Ecto neural progenitor cell (in vitro differentiated cells): ENCODE measurements at regions not wholly inside any gene's neighbourhood (a gene's known extent, or its start where the extent isn't known, plus 50 kb on each side); places are given as distances from the start of the nearest gene placed in this dataset.

Experiments used
- DNase-seq: peaks from one replicate; pipeline ENCODE4 v3.0.0-alpha.2; 2018; ENCODE audit warnings: low spot score

DNA sequence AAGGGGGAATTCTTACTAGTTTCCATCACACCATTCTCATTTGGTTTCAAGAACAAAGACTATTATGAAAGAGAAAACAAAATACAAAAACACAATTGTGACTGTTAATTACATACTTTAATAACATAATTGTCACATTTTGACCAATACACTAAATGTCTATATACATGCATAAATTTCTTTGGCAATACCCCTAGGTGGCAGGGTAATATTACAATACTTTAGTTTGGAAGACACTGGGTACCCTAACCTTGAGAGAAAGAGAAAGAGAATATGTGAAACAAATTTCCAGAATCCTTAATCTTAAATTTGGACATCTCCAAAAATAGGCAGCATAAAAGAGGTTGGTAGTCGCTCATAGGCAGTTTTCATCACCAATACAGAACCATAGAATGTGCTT lies 619.6 kb upstream of the ADAMTS16 start:
- no peak for DNase-seq

DNA sequence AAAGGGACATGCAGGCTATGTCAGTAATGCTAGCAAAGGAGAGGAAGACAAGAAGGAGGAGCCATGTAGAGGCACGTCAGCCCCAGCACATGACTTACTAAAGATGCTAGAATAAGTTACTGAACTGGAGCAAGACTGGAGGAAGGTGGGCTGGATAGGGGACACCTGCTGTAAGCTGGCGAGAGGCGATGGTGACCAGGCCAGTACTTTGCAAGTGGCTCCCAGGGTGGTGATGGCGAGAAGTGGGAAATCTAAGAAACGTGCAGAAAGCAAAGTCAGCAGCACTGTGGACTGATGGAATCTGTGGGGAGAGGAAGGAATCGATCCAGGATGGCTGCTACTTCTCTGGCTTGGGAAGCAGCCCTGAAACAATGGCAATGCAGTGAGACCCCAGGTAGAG lies 617.1 kb upstream of the ADAMTS16 start:
- no peak for DNase-seq

DNA sequence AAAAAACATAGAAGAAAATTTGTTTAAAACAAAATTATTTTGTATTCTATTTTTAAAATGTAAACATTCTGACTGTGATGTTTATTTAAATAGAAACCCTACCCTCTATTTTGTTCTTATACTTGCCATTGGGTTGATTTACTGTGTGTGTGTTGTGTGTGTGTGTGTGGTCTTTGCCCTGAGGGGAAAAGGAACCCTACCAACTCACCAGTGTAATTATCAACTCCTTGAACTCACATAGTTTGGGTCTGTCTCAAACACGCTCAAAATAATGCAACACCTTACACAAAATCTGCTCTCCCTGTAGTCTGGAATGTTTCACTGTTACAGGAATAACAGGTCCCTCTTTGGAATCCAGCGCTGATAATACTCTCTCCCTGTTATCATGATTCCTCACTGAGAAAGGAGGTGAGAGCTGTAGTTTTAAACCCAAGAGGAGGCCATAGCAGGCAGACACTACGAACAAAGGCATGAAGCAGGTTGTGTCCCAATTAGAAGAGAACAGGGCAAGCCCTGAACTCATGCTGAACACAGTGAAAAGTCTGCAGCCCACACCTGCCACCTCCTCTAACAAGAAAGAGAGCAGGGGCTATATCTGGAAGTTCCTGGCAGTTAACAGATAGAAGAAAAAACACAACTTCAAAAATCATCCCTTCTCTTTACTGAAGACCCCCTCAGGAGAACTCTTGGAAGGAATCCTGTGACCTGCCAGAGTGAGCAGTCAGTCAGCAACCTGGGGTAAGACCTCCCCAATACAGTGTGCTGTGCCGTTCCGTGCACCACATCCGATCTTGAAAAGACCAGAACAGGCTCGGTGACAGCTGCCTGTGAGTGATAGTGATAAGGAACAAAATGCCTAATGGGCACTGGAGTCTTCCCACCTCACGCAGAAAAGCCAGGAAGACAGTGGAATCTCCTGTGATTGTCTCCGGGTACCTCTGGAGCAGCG lies 608.1 kb upstream of the ADAMTS16 start:
- DNase-seq: no peak

DNA sequence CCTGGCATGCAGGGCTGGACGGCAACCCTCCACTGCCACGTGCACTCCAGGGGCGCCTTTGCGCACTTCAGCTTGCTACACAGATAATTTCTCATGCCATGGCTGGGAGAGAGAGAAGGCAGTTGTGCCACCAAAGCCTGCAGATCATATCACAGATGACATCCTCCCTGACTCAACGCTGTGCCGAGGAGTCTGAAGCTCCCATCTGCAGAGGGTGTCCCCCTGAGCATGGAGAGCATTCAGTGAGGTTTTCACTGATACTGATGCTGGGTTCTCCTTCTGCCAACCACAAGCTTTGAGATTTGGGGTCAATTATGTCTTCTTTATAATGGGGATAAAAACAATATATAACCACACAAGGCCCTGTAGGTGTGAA lies 607.4 kb upstream of the ADAMTS16 start:
- no peak for DNase-seq

DNA sequence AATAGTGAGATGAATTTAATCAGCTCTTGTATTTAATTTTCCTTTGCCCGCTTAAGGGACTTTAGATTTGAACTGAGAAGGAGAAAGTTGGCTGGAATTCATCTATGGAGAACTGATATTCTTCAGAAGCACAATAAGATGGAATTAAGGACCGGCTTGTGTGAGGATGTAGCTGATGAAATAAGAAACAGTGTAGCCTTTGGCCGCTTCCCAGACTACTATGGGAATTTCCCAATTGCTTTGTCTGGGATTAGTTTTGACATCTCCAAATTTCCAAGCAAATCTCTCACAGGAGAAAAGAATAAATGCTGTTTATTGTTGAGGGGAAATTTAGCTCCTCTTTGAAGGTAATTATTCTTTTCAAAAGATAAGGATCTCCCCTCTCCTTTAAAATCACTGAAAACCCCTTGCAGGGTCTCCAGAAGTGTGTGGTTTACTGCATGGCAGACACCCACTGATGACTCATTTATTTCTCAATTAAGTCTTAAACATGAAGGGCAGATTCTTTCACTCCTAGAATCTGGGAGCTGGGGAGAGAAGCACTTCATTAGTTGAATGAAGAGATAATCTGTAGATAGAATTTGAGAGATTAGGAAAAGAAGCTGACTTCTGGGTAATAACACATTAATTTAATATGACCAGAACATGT lies 606.5 kb upstream of the ADAMTS16 start:
- no peak for DNase-seq

DNA sequence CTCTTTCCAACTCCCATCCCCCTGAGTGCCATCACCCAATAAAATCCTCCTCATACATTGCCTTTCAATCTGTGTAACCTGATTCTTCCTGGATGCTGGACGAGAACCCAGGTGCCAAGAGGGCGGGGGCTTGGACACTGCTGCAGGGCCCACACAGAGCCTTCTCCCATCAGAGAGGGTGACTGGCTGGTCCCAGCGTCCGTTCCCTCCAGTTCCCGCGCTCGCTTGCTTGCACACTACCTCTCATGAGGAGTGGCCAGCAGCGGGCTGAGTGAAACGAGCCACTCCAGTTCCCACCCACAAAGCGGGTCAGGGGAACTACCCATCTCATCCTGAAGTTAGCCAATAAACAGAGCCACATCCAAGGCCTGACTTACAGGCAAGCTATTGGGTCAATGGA lies 602.6 kb upstream of the ADAMTS16 start:
- DNase-seq: no peak

DNA sequence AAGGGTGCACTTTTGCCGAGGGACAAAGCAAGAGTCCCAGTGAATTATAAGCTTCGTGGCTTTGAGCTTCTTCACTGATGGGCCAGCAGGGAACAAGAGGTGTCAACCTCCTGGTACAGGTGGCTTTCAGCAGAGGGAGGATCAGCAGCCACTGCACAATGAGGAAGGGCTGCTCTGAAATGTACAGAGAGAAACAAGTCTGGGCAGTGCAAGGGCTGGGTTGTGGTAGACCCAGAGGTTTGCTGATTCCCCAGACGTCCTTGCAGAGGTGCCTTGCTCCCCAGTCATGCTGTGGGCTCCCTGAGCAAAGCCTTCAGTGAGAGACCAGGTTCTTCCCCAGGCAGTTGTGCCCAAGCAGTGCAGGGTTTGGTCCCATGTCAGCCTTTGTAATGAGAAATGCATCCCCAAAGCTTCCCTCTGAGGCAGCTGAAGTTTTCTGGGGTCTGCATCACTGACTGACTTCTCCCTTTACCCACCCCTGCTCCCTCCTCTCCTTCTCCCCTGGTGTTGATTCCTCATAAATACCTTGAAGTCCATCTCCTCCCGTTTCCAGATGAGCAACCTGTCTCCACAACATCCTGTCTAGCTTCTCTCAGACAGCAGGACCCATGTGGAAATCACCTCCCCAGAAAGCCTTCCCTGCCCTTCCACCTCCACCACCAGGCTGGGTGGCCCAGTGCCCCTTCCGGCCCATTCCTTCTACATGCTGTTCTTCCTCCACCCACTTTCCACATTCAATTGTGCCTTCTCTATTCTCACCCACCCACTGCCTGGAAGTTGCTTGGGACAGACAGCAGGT lies 599.6 kb upstream of the ADAMTS16 start:
- DNase-seq: no peak

DNA sequence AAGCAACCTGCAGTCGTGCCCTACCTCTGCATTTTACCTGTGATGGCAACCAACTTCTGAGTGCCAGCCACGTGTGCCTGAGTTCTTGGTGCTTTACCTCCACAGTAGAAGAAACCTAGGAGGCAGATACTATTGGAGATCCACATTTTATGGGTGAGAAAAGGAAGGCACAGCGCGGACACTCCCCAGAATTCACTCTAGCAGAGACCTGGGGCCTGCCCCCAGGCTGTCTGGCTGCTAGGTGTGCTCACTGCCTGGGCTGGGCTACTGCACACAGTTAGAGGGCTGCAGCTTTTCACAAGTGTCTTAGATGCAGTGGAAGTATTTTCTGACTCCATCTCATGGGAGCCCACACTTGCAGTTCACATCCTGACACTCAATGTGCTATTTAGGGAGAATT lies 598.8 kb upstream of the ADAMTS16 start:
- DNase-seq: no peak

DNA sequence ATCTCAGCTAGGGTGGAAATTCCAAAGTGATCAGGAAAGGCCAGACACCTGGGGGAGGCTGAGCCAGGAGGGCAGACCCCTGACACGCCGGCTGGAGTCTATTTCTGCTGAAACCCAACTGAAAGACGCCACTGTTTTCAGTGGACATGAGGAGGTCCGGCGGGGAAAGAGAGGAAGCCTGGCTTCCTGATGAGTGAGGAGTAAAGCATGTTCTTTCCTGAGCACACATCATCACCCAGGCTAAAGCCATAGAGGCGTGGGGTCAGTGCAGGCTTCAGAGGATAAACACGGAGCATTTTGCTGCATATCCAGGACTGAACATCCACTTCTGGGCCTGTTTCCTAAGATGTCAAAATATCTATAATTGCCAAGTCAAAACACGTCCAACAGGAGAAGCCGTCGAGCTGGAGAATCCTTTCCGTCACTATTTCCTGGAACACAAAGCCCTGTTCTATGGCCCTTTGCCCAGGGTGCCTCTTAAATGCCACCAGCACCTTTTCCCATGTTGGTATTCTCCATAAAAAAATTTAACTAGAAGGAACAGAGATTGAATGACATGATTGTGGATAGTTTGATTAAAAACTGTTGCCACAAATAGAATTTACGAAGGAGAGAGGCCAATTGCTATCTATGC lies 597.9 kb upstream of the ADAMTS16 start:
- no peak for DNase-seq

DNA sequence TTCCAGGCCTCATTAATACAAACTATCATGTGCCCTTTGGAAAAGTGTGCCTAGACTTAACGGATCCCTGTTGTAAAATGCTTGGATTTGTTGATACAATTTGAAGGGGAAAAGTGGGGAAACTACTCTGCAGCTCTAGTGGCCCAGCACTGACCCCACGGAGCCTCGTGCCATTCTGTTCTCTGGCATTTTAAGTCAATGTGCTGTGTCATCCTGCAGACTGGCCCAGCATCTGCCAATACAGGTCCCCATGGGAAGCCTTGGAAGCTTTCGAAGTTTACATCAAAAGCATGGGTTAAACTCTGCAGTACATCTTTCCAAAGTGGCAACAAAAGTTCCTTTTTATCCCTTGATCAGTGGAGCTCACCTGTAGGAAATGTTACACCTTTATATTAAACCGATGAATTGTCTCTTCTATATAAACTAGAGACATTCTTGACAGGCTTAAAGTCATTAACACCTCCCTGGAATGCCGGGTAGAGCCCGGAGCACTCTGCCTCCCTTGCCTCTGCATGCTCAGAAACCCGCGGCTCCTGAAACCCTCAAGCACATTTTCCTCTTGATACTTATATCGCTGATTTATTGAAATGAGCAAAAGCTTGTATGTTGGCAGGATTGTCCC lies 596.0 kb upstream of the ADAMTS16 start:
- no peak for DNase-seq

DNA sequence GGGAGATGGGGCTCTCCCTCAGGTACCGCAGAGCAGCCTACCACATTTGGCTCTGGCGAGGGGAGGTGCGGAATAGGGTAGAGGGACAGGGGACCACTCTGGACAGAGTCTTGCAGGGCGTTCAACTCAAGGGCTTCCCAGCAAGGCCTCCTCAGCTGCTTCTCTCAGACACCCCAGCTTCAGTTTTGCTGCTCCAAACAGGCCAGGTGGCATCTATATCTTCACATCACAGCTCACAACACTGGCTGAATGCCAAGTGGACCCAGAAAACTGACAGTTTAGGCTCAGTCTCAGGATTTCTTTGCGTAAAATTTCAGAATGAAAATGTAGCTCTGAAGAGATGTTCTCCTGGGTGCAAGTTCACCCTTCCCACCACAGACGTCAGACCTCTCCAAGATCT lies 592.6 kb upstream of the ADAMTS16 start:
- DNase-seq: no peak

DNA sequence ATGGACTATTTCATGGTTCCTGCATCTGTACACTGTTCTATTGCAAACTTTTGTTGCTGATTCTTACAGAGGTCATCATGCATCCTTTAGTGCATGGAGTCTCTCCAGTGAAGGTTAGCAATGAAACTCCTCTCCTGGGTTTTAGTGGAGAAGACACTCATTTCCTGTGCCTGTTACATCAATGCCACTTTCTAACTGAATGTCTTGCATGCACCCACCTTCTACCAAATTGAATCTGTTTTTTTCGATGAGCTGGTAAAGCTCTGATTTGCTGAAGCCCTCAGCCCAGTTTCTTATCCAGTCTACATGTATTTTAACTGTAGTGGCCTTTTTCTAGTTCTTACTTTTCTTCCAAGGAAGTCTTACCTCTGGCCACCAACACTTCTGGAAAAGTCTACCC lies 591.8 kb upstream of the ADAMTS16 start:
- no peak for DNase-seq

DNA sequence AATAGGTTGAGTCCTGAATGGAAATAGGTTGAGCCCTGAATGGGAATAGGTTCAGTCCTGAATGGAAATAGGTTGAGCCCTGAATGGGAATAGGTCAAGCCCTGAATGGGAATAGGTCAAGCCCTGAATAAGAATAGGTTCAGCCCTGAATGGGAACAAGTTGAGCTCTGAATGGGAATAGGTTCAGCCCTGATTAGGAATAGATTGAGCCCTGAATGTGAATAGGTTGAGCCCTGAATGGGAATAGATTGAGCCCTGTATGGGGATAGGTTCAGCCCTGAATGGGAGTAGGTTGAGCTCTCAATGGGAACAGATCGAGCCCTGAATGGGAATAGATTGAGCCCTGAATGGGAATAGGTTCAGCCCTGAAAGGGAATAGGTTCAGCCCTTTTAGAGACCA lies 590.8 kb upstream of the ADAMTS16 start:
- DNase-seq: no peak

DNA sequence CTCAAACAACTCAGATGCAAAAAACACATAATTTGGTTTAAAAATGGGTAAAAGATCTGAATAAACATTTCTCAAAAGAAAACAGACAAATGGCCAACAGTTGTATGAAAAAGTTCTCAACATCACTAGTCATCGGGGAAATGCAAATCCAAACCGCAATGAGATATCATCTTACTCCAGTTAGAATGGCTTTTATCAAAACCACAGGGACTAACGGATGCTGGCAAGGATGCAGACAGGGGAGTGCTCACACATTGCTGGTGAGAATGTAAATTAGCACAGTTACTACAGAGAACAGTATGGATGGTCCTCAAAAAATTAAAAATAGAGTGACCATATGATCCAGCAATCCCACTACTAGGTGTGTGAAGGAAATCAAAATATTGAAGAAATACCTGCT lies 589.1 kb upstream of the ADAMTS16 start:
- no peak for DNase-seq

DNA sequence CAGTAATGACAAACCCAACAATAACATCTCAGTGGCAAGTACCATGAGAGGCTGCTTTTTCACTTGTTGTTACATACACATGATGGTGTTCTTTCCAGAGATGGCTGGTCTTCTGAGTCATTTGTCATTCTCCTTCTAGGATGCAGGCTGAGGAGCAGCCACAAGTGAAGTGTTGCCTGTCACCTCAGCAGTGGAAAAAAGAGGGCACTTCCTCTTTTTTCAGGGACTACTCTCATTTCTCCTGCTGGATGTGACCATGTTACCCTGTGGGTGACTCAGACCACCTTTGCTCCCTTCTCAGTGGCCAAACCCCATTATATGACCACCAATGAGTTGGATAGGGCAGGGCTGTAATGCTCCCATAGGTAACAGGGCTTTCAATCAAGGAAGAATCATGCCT lies 587.0 kb upstream of the ADAMTS16 start:
- no peak for DNase-seq

DNA sequence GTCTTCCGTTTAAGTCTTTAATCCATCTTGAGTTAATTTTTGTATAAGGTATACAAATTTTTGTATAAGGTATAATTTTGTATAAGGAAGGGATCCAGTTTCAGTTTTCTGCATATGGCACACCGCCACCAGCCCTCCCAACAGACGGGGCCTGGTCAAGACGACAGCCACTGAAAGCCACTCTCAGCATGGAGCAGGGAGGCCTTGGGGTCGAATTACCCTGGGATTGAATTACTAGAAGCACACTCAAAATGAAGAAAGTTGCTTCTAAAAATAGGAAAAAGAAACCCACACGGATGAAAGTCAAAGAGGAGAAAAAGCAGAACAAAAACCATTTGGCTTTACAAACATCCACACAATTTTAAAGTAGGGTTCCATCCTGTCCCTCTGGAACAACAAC lies 586.2 kb upstream of the ADAMTS16 start:
- no peak for DNase-seq

DNA sequence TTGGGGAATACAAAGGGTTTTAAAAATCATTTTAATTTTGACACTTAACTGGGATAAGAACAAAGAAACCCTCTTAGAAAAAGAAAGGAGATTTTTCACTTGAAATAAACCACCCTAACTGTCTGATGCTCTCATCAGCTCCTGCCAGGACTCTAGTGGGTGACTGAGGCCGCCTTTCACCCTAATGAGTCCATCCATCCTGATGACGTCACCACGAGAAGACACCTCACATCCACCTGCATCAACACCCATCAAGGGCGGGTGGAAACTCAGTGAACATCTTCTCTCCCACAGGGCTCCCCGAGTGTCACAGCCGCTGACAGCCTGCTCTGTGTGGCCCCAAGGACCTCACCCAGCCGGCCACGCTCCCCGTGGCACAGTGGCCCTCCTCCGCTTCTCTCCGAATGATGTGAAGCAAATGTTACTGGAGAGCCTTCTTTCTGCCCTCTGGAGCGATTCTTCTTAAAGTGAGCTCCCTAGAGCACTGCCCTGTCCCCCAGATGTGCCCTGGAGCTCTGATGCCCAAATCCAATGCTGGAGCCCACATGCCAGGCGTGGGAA lies 584.3 kb upstream of the ADAMTS16 start:
- no peak for DNase-seq

DNA sequence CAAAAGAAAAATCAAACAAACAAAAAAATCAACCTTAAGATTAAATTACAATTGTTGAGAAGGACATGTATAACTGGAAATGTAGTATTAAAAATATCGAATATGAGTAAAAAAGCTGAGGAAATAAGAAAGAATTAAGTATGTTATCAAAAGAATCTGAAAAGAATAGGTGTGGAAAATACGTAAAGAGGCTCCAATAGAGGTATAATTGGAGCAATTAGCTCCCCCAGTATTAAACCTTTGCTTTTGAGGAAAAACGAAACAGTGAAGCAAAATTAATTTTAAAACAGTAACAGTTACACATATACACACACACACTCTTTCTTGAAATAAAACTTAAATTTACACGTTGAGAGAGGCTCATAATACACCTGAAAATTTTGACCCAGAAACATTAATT lies 578.7 kb upstream of the ADAMTS16 start:
- no peak for DNase-seq

DNA sequence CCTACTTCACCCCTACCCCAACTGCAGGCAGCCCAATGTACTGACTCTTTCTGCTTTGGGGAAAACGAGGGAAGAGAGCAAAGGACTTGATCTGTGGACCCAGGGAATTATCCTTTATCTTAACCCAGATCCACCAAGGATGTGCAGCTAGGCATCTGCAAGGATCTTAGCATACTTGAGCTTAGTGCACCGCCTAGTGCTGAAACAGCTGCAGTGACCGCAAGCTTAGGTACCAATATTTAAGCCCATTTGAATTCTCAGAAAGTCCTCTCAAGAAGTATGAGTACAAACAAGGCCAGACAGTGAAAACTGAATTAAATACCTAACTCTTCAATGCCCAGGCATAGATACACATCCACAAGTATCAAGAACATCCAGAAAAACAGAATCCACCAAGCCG lies 576.7 kb upstream of the ADAMTS16 start:
- DNase-seq: no peak

DNA sequence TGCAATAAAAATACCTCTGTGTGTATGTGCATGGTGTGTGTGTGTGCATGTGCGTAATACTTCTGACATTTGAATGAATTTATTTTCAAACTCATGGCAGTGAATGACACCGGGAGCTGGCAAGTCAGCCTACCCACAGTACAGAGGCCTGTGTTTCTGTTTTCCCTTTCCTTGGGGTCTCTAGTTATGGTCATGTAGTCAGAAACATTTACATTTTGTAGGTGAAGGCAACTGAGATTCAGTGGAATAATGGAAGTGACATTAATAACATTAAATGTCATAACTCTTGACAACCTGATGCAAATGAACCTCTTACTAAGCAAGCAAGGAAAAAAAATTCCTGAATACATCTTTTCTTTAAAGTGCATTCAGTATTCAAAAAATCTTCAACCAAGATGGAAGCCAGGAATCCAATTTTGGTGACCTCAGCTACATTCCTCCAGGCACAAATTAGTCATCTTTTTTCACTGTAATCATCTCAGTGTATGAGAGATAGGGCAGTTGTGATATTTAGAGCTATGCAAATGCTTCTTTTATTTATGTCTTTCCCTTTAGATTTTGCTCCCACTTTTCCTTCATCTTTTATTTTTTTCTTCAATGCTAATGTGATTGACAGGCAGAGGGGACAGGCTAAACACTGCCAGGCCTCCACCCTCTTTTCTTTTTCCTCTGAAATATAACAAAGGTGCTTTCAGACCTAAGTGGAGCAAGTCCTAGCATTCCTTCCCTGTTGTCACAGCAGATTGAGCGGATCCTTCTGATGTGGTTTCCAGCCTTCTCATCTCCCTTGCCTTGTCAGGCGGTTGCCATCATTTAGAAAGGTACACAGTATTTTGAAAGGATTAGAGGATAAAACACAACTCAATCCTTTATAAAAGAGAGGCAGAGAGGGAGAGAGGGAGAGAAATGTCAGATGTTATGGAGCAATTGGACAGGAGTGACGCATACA lies 569.8 kb upstream of the ADAMTS16 start:
- DNase-seq: no peak
